Endothelial cell of umbilical vein (primary cell): ENCODE measurements at regions not wholly inside any gene's neighbourhood (a gene's known extent, or its start where the extent isn't known, plus 50 kb on each side); places are given as distances from the start of the nearest gene placed in this dataset.

Experiments used
- BruUV-seq: library from RNA; stranded (reverse); fragments of 400-500 nt; replicated peaks from 2 replicates; lab custom pipeline; 2021; lab: Mats Ljungman, UMichigan
- CTCF ChIA-PET: fragments of 300-600, 350-600 bp; sonication (Branson Sonifier 250); formaldehyde crosslinking; loops from one replicate; lab custom pipeline; 2021; ENCODE audit warnings: antibody characterized with exemption, inconsistent platforms; lab: Charles Lee
- POLR2A ChIA-PET: fragments of 300-600, 350-600 bp; sonication (Branson Sonifier 250); formaldehyde crosslinking; loops from one replicate; lab custom pipeline; 2021; ENCODE audit warnings: antibody characterized with exemption, inconsistent platforms; lab: Charles Lee
- DNase-seq: peaks from one replicate; pipeline ENCODE4 v3.0.0-alpha.2; 2011; ENCODE audit warnings: low read depth, low spot score
- FAIRE-seq: peaks from 2 replicates; lab custom pipeline; 2011; peaks lifted over from hg19 to GRCh38; lab: Jason Lieb, UNC
- H2AFZ ChIP-seq: 2 replicates; pipeline ENCODE4 v1.6.0; 2012; ENCODE audit warnings: low read depth, low read length, control low read depth, inconsistent platforms
- H3K27ac ChIP-seq: 2 replicates; pipeline ENCODE4 v1.5.1; 2011; ENCODE audit warnings: low read depth, mild to moderate bottlenecking, control low read depth, low read length, moderate library complexity; ENCODE audit not compliant: insufficient read depth
- H3K27me3 ChIP-seq, 2 experiments: 2 replicates each; pipeline versions ENCODE4 v1.6.0 to v1.6.1; 2011; ENCODE audit warnings: low read length in 2 of 2, mixed read lengths in 1 of 2; ENCODE audit not compliant: control insufficient read depth in 2 of 2, insufficient read depth in 2 of 2
- H3K36me3 ChIP-seq, 2 experiments: 2 replicates in 1 of 2; 3 replicates in 1 of 2; pipeline ENCODE4 v1.5.1; 2011; ENCODE audit warnings: low read length in 2 of 2, mild to moderate bottlenecking in 1 of 2, moderate library complexity in 1 of 2; ENCODE audit not compliant: control insufficient read depth in 2 of 2, insufficient read depth in 2 of 2; ENCODE audit errors: extremely low read depth in 1 of 2
- H3K4me1 ChIP-seq: 3 replicates; pipeline ENCODE4 v1.5.1; 2011; ENCODE audit warnings: mild to moderate bottlenecking, low read length; ENCODE audit not compliant: control insufficient read depth, insufficient read depth; ENCODE audit errors: extremely low read depth
- H3K4me2 ChIP-seq: 2 replicates; pipeline ENCODE4 v1.6.1; 2011; ENCODE audit warnings: low read length, control low read depth, mixed read lengths; ENCODE audit not compliant: insufficient read depth
- H3K4me3 ChIP-seq, 3 experiments: fragments of 200-600 bp in 1 of 3; sonication (generic), shearing (Covaris generic) in 1 of 3; replicated peaks in 1 of 3; 2 replicates each; pipeline ENCODE4 v1.5.1; 2011 to 2016; ENCODE audit warnings: control low read depth in 3 of 3, low read length in 3 of 3, mild to moderate bottlenecking in 2 of 3, inconsistent platforms in 1 of 3, low read depth in 1 of 3, moderate library complexity in 1 of 3; ENCODE audit not compliant: insufficient read depth in 1 of 3
- H3K79me2 ChIP-seq: 2 replicates; pipeline ENCODE4 v1.6.0; 2012; ENCODE audit warnings: low read length, inconsistent platforms; ENCODE audit not compliant: control insufficient read depth, insufficient read depth
- H3K9ac ChIP-seq: replicated peaks from 2 replicates; pipeline ENCODE3; 2011; ENCODE audit warnings: low read length, control low read depth; ENCODE audit not compliant: insufficient read depth; ENCODE audit errors: extremely low read depth
- H3K9me1 ChIP-seq: replicated peaks from 3 replicates; pipeline ENCODE4 v1.6.0; 2011; ENCODE audit warnings: mild to moderate bottlenecking, low read length; ENCODE audit not compliant: control insufficient read depth, insufficient read depth; ENCODE audit errors: extremely low read depth
- H3K9me3 ChIP-seq: replicated peaks from 2 replicates; pipeline ENCODE4 v1.5.1; 2012; ENCODE audit warnings: low read length, inconsistent platforms; ENCODE audit not compliant: control insufficient read depth, insufficient read depth
- H4K20me1 ChIP-seq: replicated peaks from 2 replicates; pipeline ENCODE3; 2011; ENCODE audit warnings: mild to moderate bottlenecking, low read length; ENCODE audit not compliant: control insufficient read depth, insufficient read depth; ENCODE audit errors: extremely low read depth
- CTCF ChIP-seq, 2 donors: IDR thresholded peaks; 1 replicate in 1 of 2; 2 replicates in 1 of 2; pipeline ENCODE4 v1.5.1; 2011; ENCODE audit warnings: low read length in 2 of 2, mild to moderate bottlenecking in 2 of 2, moderate library complexity in 2 of 2, control low read depth in 1 of 2, inconsistent platforms in 1 of 2, low read depth in 1 of 2; ENCODE audit not compliant: insufficient read depth in 1 of 2; ENCODE audit errors: extremely low read depth in 1 of 2
- EZH2 ChIP-seq: IDR thresholded peaks from 2 replicates; pipeline ENCODE4 v1.6.1; 2012; ENCODE audit warnings: borderline replicate concordance, low read depth, mild to moderate bottlenecking, moderate library complexity, low read length, inconsistent platforms; ENCODE audit not compliant: severe bottlenecking
- FOS ChIP-seq: IDR thresholded peaks from 2 replicates; pipeline ENCODE4 v1.6.1; 2011; ENCODE audit warnings: mild to moderate bottlenecking, low read length, moderate library complexity, borderline replicate concordance; ENCODE audit not compliant: insufficient read depth
- GATA2 ChIP-seq: IDR thresholded peaks from 2 replicates; pipeline ENCODE4 v1.7.0; 2011; ENCODE audit warnings: low read depth, mild to moderate bottlenecking, moderate library complexity, mixed read lengths, low read length; ENCODE audit not compliant: insufficient read length, insufficient read depth
- JUN ChIP-seq: IDR thresholded peaks from 2 replicates; pipeline ENCODE4 v1.6.1; 2011; ENCODE audit warnings: borderline replicate concordance, low read depth; ENCODE audit not compliant: insufficient read length, insufficient read depth
- MAX ChIP-seq: IDR thresholded peaks from 2 replicates; pipeline ENCODE4 v1.6.1; 2011; ENCODE audit not compliant: insufficient read depth, insufficient read length
- MYC ChIP-seq: IDR thresholded peaks from one replicate; pipeline ENCODE4 v1.6.1; 2011; ENCODE audit warnings: mild to moderate bottlenecking, low read depth, low read length
- POLR2A ChIP-seq: IDR thresholded peaks from 2 replicates; pipeline ENCODE4 v1.6.1; 2012; ENCODE audit warnings: low read depth, mild to moderate bottlenecking, control low read depth, low read length
- POLR2AphosphoS5 ChIP-seq: IDR thresholded peaks from 2 replicates; pipeline ENCODE4 v1.6.1; 2012; ENCODE audit warnings: low read depth, mild to moderate bottlenecking, control low read depth, low read length, moderate library complexity; ENCODE audit not compliant: insufficient read depth
- dilution Hi-C: fragments of 300-500 bp; cut with MboI; formaldehyde crosslinking; loops from one replicate; pipeline ENCODE4 v1.15.0; 2019; ENCODE audit warnings: low sequenced_read_pairs; ENCODE audit not compliant: extremely low pct_ligation_motif_present
- intact Hi-C: fragments of 100-400 bp; cut with micrococcal nuclease; formaldehyde crosslinking; loops from one replicate; pipeline ENCODE4 v1.10.0; 2022

- no peaks in the 10 kb centered on the region for H3K79me2 ChIP-seq
- no peak overlapping the region for H2AFZ ChIP-seq
- H3K36me3 ChIP-seq: no peaks in the 10 kb centered on the region
- no peak overlapping the region for H3K4me2 ChIP-seq
- ChIA-PET POLR2A (no interaction called here), CTCF (no interaction called here)
- dilution Hi-C loops: no loop called here
- TF ChIP-seq POLR2AphosphoS5: no peak
- peak; percentile 17 for TF ChIP-seq GATA2
- TF ChIP-seq FOS: no peak
- no peaks in the 10 kb centered on the region for H3K27me3 ChIP-seq
- H3K4me3 ChIP-seq: no peak overlapping the region
- intact Hi-C loops: no loop called here
- no peaks in the 10 kb centered on the region for H4K20me1 ChIP-seq
- no peaks in the 10 kb centered on the region for H3K9me3 ChIP-seq
- DNase-seq (no peak), FAIRE-seq (no peak)
- H3K9ac ChIP-seq: no peak overlapping the region
- H3K27ac ChIP-seq: no peak overlapping the region
- no TSS peak for BruUV-seq
- H3K9me1 ChIP-seq: no peaks in the 10 kb centered on the region
- H3K4me1 ChIP-seq: no peaks in the 10 kb centered on the region
These were observed 334.6 kb downstream of the FOXO1 start for GRCh38 chr13:40331802-40332201.

- no peak overlapping the region for H3K9ac ChIP-seq
- no peaks in the 10 kb centered on the region for H3K9me1 ChIP-seq
- H3K79me2 ChIP-seq: no peaks in the 10 kb centered on the region
- peak overlapping the region; percentile 17 for H2AFZ ChIP-seq
- intact Hi-C loops: no loop called here
- H3K9me3 ChIP-seq: no peaks in the 10 kb centered on the region
- FAIRE-seq (no peak), DNase-seq (no peak)
- ChIA-PET CTCF (no interaction called here), POLR2A (no interaction called here)
- H3K27ac ChIP-seq: no peak overlapping the region
- no peaks in the 10 kb centered on the region for H4K20me1 ChIP-seq
- no TSS peak for BruUV-seq
- no peak overlapping the region for H3K4me2 ChIP-seq
- dilution Hi-C loops: no loop called here
- no peak overlapping the region for H3K4me3 ChIP-seq
- no peaks in the 10 kb centered on the region for H3K27me3 ChIP-seq
- TF ChIP-seq POLR2AphosphoS5: no peak
- no peak for TF ChIP-seq GATA2
- no peak for TF ChIP-seq FOS
- no peak for TF ChIP-seq MAX
- TF ChIP-seq EZH2: no peak
- no peak for TF ChIP-seq POLR2A
- TF ChIP-seq MYC: no peak
- no peak for TF ChIP-seq JUN
- TF ChIP-seq CTCF (IDR thresholded peaks at IDR 0.05; ENCODE audit: extremely low read depth in 1 of 2, insufficient read depth in 1 of 2, low read depth in 1 of 2, low read length in 2 of 2): no peak
- H3K4me1 ChIP-seq: no peaks in the 10 kb centered on the region
- no peaks in the 10 kb centered on the region for H3K36me3 ChIP-seq
These were observed 333.2 kb downstream of the FOXO1 start for GRCh38 chr13:40333226-40333625.
